ENCODE measurements at regions not wholly inside any gene's neighbourhood (a gene's known extent, or its start where the extent isn't known, plus 50 kb on each side); places are given as distances from the start of the nearest gene placed in this dataset.
"Not testable (repeated sequence)": the region's sequence is repeated elsewhere in the genome, so short reads cannot be mapped to it uniquely, and the experiment has no call there.

GRCh38 chr6:92979281-92979680, 440.1 kb downstream of the EPHA7 start:
- intact Hi-C loops (cut with DNase I): no loop called here
- Histone ChIP-seq H3K27me3 (no peaks in the 10 kb centered on the region), H3K36me3 (no peaks in the 10 kb centered on the region), H3K4me3 (no peak overlapping the region), H3K9me3 (no peaks in the 10 kb centered on the region), H3K27ac (no peak overlapping the region), H3K4me1 (no peaks in the 10 kb centered on the region)
- DNase-seq (ENCODE audit: low spot score in 2 of 2): no peak
- TF ChIP-seq, protein P1, sequence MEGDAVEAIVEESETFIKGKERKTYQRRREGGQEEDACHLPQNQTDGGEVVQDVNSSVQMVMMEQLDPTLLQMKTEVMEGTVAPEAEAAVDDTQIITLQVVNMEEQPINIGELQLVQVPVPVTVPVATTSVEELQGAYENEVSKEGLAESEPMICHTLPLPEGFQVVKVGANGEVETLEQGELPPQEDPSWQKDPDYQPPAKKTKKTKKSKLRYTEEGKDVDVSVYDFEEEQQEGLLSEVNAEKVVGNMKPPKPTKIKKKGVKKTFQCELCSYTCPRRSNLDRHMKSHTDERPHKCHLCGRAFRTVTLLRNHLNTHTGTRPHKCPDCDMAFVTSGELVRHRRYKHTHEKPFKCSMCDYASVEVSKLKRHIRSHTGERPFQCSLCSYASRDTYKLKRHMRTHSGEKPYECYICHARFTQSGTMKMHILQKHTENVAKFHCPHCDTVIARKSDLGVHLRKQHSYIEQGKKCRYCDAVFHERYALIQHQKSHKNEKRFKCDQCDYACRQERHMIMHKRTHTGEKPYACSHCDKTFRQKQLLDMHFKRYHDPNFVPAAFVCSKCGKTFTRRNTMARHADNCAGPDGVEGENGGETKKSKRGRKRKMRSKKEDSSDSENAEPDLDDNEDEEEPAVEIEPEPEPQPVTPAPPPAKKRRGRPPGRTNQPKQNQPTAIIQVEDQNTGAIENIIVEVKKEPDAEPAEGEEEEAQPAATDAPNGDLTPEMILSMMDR (IDR thresholded peaks at IDR 0.05): no peak

GRCh38 chr6:92977018-92977417, 442.3 kb downstream of the EPHA7 start:
- Histone ChIP-seq H3K4me1 (no peaks in the 10 kb centered on the region), H3K27me3 (no peaks in the 10 kb centered on the region), H3K9me3 (no peaks in the 10 kb centered on the region), H3K4me3 (no peak overlapping the region), H3K36me3 (no peaks in the 10 kb centered on the region), H3K27ac (no peak overlapping the region)
- intact Hi-C loops (cut with DNase I): no loop called here
- TF ChIP-seq, protein P1 (IDR thresholded peaks at IDR 0.05): no peak
- no peak for DNase-seq (ENCODE audit: low spot score in 2 of 2)

GRCh38 chr6:92967362-92967761, 452.0 kb downstream of the EPHA7 start:
- Histone ChIP-seq H3K4me1 (no peaks in the 10 kb centered on the region), H3K4me3 (no peak overlapping the region), H3K27ac (no peak overlapping the region), H3K36me3 (no peaks in the 10 kb centered on the region), H3K9me3 (no peaks in the 10 kb centered on the region), H3K27me3 (no peaks in the 10 kb centered on the region)
- intact Hi-C loops (cut with DNase I): no loop called here
- TF ChIP-seq, protein P1 (IDR thresholded peaks at IDR 0.05): no peak
- DNase-seq (ENCODE audit: low spot score in 2 of 2): no peak

DNA sequence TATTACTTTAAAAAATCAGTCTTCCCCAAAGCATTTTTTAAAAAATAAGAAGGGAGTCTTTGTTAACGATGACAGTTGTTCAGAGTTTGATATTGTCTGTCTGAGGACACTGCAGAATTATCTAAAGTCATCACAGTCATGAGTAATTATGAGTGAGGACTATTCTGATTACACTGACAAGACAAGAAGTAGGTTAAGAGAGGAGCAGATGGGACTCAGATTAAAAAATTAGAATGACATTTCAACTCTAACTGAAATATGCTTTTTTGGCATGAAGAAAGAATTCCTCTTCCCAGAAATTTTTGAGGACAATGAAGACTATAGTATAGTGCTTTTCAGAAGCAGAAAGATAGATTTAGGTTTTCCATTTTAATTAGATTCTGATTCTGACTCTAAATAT, 456.5 kb downstream of the EPHA7 start:
- Histone ChIP-seq H3K9me3 (no peaks in the 10 kb centered on the region), H3K4me3 (no peak overlapping the region), H3K27me3 (no peaks in the 10 kb centered on the region), H3K4me1 (no peaks in the 10 kb centered on the region), H3K36me3 (no peaks in the 10 kb centered on the region), H3K27ac (no peak overlapping the region)
- intact Hi-C loops (cut with DNase I): no loop called here
- TF ChIP-seq, protein P1 (IDR thresholded peaks at IDR 0.05): no peak
- DNase-seq (ENCODE audit: low spot score in 2 of 2): no peak

DNA sequence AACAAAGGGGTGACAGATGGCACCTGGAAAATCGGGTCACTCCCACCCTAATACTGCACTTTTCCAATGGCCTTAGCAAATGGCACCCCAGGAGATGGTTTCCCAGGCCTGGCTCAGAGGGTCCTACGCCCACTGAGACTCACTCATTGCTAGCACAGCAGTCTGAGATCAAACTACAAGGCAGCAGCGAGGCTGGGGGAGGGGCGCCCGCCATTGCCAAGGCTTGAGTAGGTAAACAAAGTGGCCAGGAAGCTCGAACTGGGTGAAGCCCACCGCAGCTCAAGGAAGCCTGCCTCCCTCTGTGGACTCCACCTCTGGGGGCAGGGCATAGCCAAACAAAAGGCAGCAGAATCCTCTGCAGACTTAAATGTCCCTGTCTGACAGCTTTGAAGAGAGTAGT, 467.2 kb downstream of the EPHA7 start:
- H3K9me3 ChIP-seq; H3K27me3 ChIP-seq; intact Hi-C loops (cut with DNase I); H3K27ac ChIP-seq; H3K4me1 ChIP-seq; H3K36me3 ChIP-seq; H3K4me3 ChIP-seq; DNase-seq (ENCODE audit: low spot score in 2 of 2): not testable (repeated sequence)

DNA sequence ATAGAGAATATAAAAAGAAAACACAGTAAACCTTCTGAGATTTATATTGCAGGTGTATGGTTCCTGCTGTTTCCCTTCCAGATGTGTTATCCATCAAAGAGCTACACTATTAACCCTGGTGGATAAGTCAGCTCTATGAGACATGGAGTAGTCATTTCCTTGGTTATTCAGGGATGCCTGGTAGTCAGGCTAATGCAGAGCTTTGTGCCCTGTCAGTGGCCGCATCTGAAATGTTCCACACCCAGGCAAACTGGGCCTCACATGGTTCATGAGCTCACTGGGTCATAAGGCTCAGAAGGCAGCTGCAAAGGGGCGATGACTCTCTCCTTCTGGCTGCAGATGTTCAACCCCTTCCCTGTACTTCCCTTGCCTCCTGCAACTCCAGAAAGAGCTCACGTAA, 473.6 kb downstream of the EPHA7 start:
- no peaks in the 10 kb centered on the region for H3K4me1 ChIP-seq
- H3K27me3 ChIP-seq: no peaks in the 10 kb centered on the region
- H3K4me3 ChIP-seq: no peak overlapping the region
- intact Hi-C loops (cut with DNase I): no loop called here
- H3K9me3 ChIP-seq: no peaks in the 10 kb centered on the region
- H3K27ac ChIP-seq: no peak overlapping the region
- no peaks in the 10 kb centered on the region for H3K36me3 ChIP-seq
- TF ChIP-seq, protein P1 (IDR thresholded peaks at IDR 0.05): no peak
- no peak for DNase-seq (ENCODE audit: low spot score in 2 of 2)
